Fibroblast of lung (primary cell): ENCODE measurements at regions not wholly inside any gene's neighbourhood (a gene's known extent, or its start where the extent isn't known, plus 50 kb on each side); places are given as distances from the start of the nearest gene placed in this dataset.

Experiments used
- DNase-seq, 2 donors: peaks; one replicate each; pipeline versions ENCODE4 v3.0.0 to v3.0.0-alpha.2; 2010; ENCODE audit warnings: low read depth in 2 of 2
- H2AFZ ChIP-seq: 2 replicates; pipeline ENCODE4 v1.5.1; 2012; ENCODE audit warnings: low read length, control low read depth, inconsistent platforms
- H3K27ac ChIP-seq: 2 replicates; pipeline ENCODE4 v1.5.1; 2011; ENCODE audit warnings: low read length, control low read depth; ENCODE audit not compliant: insufficient read depth
- H3K27me3 ChIP-seq: 2 replicates; pipeline ENCODE4 v1.5.1; 2011; ENCODE audit warnings: mild to moderate bottlenecking, low read length; ENCODE audit not compliant: control insufficient read depth, insufficient read depth
- H3K36me3 ChIP-seq: 2 replicates; pipeline ENCODE4 v1.5.1; 2011; ENCODE audit warnings: low read length; ENCODE audit not compliant: control insufficient read depth, insufficient read depth
- H3K4me1 ChIP-seq: 2 replicates; pipeline ENCODE4 v1.5.1; 2011; ENCODE audit warnings: low read length; ENCODE audit not compliant: control insufficient read depth, insufficient read depth; ENCODE audit errors: extremely low read depth
- H3K4me2 ChIP-seq: 2 replicates; pipeline ENCODE4 v1.5.1; 2011; ENCODE audit warnings: low read length, control low read depth; ENCODE audit not compliant: insufficient read depth; ENCODE audit errors: extremely low read depth
- H3K4me3 ChIP-seq, 4 experiments: fragments of 200-600 bp in 1 of 4; sonication (generic) in 1 of 4; replicated peaks in 1 of 4; 2 replicates each; pipeline ENCODE4 v1.5.1; 2011 to 2016; ENCODE audit warnings: low read length in 4 of 4, low read depth in 3 of 4, mild to moderate bottlenecking in 3 of 4, control low read depth in 2 of 4, inconsistent platforms in 1 of 4, mixed read lengths in 1 of 4; ENCODE audit not compliant: insufficient read depth in 1 of 4; ENCODE audit errors: control extremely low read depth in 1 of 4
- H3K79me2 ChIP-seq: 2 replicates; pipeline ENCODE4 v1.5.1; 2012; ENCODE audit warnings: mild to moderate bottlenecking, low read length, inconsistent platforms; ENCODE audit not compliant: control insufficient read depth, insufficient read depth
- H3K9ac ChIP-seq: 2 replicates; pipeline ENCODE4 v1.5.1; 2011; ENCODE audit warnings: mild to moderate bottlenecking, low read length, control low read depth; ENCODE audit not compliant: insufficient read depth
- H3K9me3 ChIP-seq: 2 replicates; pipeline ENCODE4 v1.5.1; 2012; ENCODE audit warnings: low read depth, low read length; ENCODE audit not compliant: control insufficient read depth, insufficient read depth
- H4K20me1 ChIP-seq: 2 replicates; pipeline ENCODE4 v1.5.1; 2011; ENCODE audit warnings: low read length; ENCODE audit not compliant: control insufficient read depth, insufficient read depth; ENCODE audit errors: extremely low read depth
- EZH2 ChIP-seq: IDR thresholded peaks from 2 replicates; pipeline ENCODE4 v1.5.1; 2012; ENCODE audit warnings: low read length, control low read depth, mild to moderate bottlenecking; ENCODE audit errors: missing control alignments
- TF ChIP-seq, protein P1 (sequence below), 2 donors: IDR thresholded peaks in 1 of 2; conservative IDR thresholded peaks in 1 of 2; 1 replicate in 1 of 2; 2 replicates in 1 of 2; pipeline ENCODE4 v1.5.1; 2011 to 2012; ENCODE audit warnings: low read length in 2 of 2, control low read depth in 1 of 2, inconsistent platforms in 1 of 2, low read depth in 1 of 2, mild to moderate bottlenecking in 1 of 2

GRCh38 chr1:199724049-199724448 is 303.5 kb upstream of the NR5A2 start:
- Histone ChIP-seq H2AFZ (no peak overlapping the region), H3K27ac (no peak overlapping the region), H3K4me3 (no peak overlapping the region), H3K4me2 (no peak overlapping the region), H4K20me1 (no peaks in the 10 kb centered on the region), H3K79me2 (no peaks in the 10 kb centered on the region), H3K4me1 (no peaks in the 10 kb centered on the region), H3K9me3 (no peaks in the 10 kb centered on the region), H3K27me3 (no peaks in the 10 kb centered on the region), H3K36me3 (no peaks in the 10 kb centered on the region), H3K9ac (no peak overlapping the region)
- no peak for DNase-seq
- TF ChIP-seq, protein P1, sequence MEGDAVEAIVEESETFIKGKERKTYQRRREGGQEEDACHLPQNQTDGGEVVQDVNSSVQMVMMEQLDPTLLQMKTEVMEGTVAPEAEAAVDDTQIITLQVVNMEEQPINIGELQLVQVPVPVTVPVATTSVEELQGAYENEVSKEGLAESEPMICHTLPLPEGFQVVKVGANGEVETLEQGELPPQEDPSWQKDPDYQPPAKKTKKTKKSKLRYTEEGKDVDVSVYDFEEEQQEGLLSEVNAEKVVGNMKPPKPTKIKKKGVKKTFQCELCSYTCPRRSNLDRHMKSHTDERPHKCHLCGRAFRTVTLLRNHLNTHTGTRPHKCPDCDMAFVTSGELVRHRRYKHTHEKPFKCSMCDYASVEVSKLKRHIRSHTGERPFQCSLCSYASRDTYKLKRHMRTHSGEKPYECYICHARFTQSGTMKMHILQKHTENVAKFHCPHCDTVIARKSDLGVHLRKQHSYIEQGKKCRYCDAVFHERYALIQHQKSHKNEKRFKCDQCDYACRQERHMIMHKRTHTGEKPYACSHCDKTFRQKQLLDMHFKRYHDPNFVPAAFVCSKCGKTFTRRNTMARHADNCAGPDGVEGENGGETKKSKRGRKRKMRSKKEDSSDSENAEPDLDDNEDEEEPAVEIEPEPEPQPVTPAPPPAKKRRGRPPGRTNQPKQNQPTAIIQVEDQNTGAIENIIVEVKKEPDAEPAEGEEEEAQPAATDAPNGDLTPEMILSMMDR (conservative IDR thresholded peaks at IDR 0.05 in 1 of 2, IDR thresholded peaks at IDR 0.05 in 1 of 2; ENCODE audit: low read depth in 1 of 2, low read length in 2 of 2) = no peak
- TF ChIP-seq EZH2 = no peak

- Histone ChIP-seq H3K9me3 (no peaks in the 10 kb centered on the region), H3K79me2 (no peaks in the 10 kb centered on the region), H3K9ac (no peak overlapping the region), H3K4me1 (no peaks in the 10 kb centered on the region), H4K20me1 (no peaks in the 10 kb centered on the region), H2AFZ (no peak overlapping the region), H3K4me2 (no peak overlapping the region), H3K4me3 (no peak overlapping the region), H3K36me3 (no peaks in the 10 kb centered on the region), H3K27ac (no peak overlapping the region), H3K27me3 (no peaks in the 10 kb centered on the region)
- DNase-seq = no peak
- TF ChIP-seq EZH2 = no peak
- TF ChIP-seq, protein P1 (conservative IDR thresholded peaks at IDR 0.05 in 1 of 2, IDR thresholded peaks at IDR 0.05 in 1 of 2; ENCODE audit: low read depth in 1 of 2, low read length in 2 of 2) = no peak
Observed at GRCh38 chr1:199725002-199725565, 302.4 kb upstream of the NR5A2 start.

GRCh38 chr1:199727682-199728081 is 299.8 kb upstream of the NR5A2 start:
- Histone ChIP-seq H3K9me3 (no peaks in the 10 kb centered on the region), H2AFZ (no peak overlapping the region), H3K79me2 (no peaks in the 10 kb centered on the region), H3K4me2 (no peak overlapping the region), H3K27me3 (no peaks in the 10 kb centered on the region), H3K27ac (no peak overlapping the region), H4K20me1 (no peaks in the 10 kb centered on the region), H3K4me3 (no peak overlapping the region), H3K4me1 (no peaks in the 10 kb centered on the region), H3K9ac (no peak overlapping the region), H3K36me3 (no peaks in the 10 kb centered on the region)
- TF ChIP-seq, protein P1 (conservative IDR thresholded peaks at IDR 0.05 in 1 of 2, IDR thresholded peaks at IDR 0.05 in 1 of 2; ENCODE audit: low read depth in 1 of 2, low read length in 2 of 2) = no peak
- TF ChIP-seq EZH2 = no peak
- DNase-seq = no peak
